ENCODE measurements at regions not wholly inside any gene's neighbourhood (a gene's known extent, or its start where the extent isn't known, plus 50 kb on each side); places are given as distances from the start of the nearest gene placed in this dataset.

GRCh38 chr3:187536185-187536584 is 134.0 kb downstream of the SST start:
- TF ChIP-seq EZH2phosphoT487 (IDR thresholded peaks at IDR 0.05; ENCODE audit: insufficient read depth, low read depth) = no peak
- TF ChIP-seq EZH2 (IDR thresholded peaks at IDR 0.05; ENCODE audit: insufficient read depth, poor library complexity, severe bottlenecking) = no peak
